H9 (cell line): ENCODE measurements at regions not wholly inside any gene's neighbourhood (a gene's known extent, or its start where the extent isn't known, plus 50 kb on each side); places are given as distances from the start of the nearest gene placed in this dataset.

Source experiments
- DNase-seq: peaks from one replicate; pipeline ENCODE4 v3.0.0-alpha.2; 2017
- H2AFZ ChIP-seq: one replicate; pipeline ENCODE4 v1.6.1; 2013; ENCODE audit warnings: mild to moderate bottlenecking, low read length, control low read depth, moderate library complexity
- H2AK5ac ChIP-seq: 2 replicates; pipeline ENCODE4 v1.6.1; 2013; ENCODE audit warnings: low read length, control low read depth, mixed read lengths; ENCODE audit not compliant: insufficient read length
- H2BK120ac ChIP-seq: one replicate; pipeline ENCODE4 v1.6.1; 2013; ENCODE audit warnings: low read depth, mild to moderate bottlenecking, low read length, control low read depth, inconsistent platforms; ENCODE audit not compliant: poor library complexity, severe bottlenecking
- H2BK12ac ChIP-seq: 2 replicates; pipeline ENCODE4 v1.6.1; 2013; ENCODE audit warnings: low read length, control low read depth, mixed read lengths, low read depth; ENCODE audit not compliant: insufficient read length
- H2BK15ac ChIP-seq: 2 replicates; pipeline ENCODE4 v1.6.1; 2013; ENCODE audit warnings: low read depth, low read length, control low read depth
- H2BK20ac ChIP-seq: one replicate; pipeline ENCODE4 v1.6.1; 2013; ENCODE audit warnings: low read depth, mild to moderate bottlenecking, low read length, control low read depth, inconsistent platforms; ENCODE audit not compliant: poor library complexity, severe bottlenecking
- H2BK5ac ChIP-seq: 2 replicates; pipeline ENCODE4 v1.6.1; 2013; ENCODE audit warnings: low read length, control low read depth, mixed read lengths; ENCODE audit not compliant: insufficient read length
- H3K14ac ChIP-seq: 2 replicates; pipeline ENCODE4 v1.6.1; 2013; ENCODE audit warnings: low read length, control low read depth; ENCODE audit not compliant: insufficient read depth
- H3K18ac ChIP-seq: 2 replicates; pipeline ENCODE4 v1.6.1; 2013; ENCODE audit warnings: low read depth, mild to moderate bottlenecking, mixed read lengths, low read length, control low read depth; ENCODE audit not compliant: insufficient read length
- H3K23ac ChIP-seq: 2 replicates; pipeline ENCODE4 v1.6.1; 2013; ENCODE audit warnings: low read length, control low read depth, mixed read lengths, low read depth; ENCODE audit not compliant: insufficient read length
- H3K23me2 ChIP-seq: 2 replicates; pipeline ENCODE4 v1.6.1; 2013; ENCODE audit warnings: low read depth, mild to moderate bottlenecking, mixed read lengths, low read length, control low read depth; ENCODE audit not compliant: insufficient read length, poor library complexity, severe bottlenecking
- H3K27ac ChIP-seq: 2 replicates; pipeline ENCODE4 v1.5.1; 2013; ENCODE audit warnings: low read length, control low read depth, mixed read lengths, low read depth; ENCODE audit not compliant: insufficient read length
- H3K27me3 ChIP-seq: 2 replicates; pipeline ENCODE4 v1.6.1; 2013; ENCODE audit warnings: low read length, control low read depth, inconsistent platforms; ENCODE audit not compliant: insufficient read depth
- H3K4ac ChIP-seq: 2 replicates; pipeline ENCODE4 v1.6.1; 2013; ENCODE audit warnings: low read depth, mild to moderate bottlenecking, control low read depth, inconsistent platforms, low read length, moderate library complexity
- H3K4me1 ChIP-seq: 2 replicates; pipeline ENCODE4 v1.6.1; 2013; ENCODE audit warnings: low read length, control low read depth, inconsistent platforms; ENCODE audit not compliant: insufficient read depth
- H3K4me2 ChIP-seq: 2 replicates; pipeline ENCODE4 v1.6.1; 2013; ENCODE audit warnings: low read length, control low read depth, mixed read lengths; ENCODE audit not compliant: insufficient read length, insufficient read depth
- H3K56ac ChIP-seq: 2 replicates; pipeline ENCODE4 v1.6.1; 2013; ENCODE audit warnings: low read depth, mild to moderate bottlenecking, mixed read lengths, low read length, control low read depth; ENCODE audit not compliant: insufficient read length
- H3K79me1 ChIP-seq: 2 replicates; pipeline ENCODE4 v1.6.1; 2013; ENCODE audit warnings: low read depth, mild to moderate bottlenecking, moderate library complexity, low read length, control low read depth, inconsistent platforms; ENCODE audit not compliant: insufficient read depth, poor library complexity, severe bottlenecking
- H3K79me2 ChIP-seq: 2 replicates; pipeline ENCODE4 v1.6.1; 2013; ENCODE audit warnings: low read length, control low read depth, inconsistent platforms; ENCODE audit not compliant: insufficient read depth
- H3K9ac ChIP-seq: 2 replicates; pipeline ENCODE4 v1.6.1; 2013; ENCODE audit warnings: low read length, control low read depth, mixed read lengths; ENCODE audit not compliant: insufficient read length; ENCODE audit errors: extremely low read depth
- H3K9me3 ChIP-seq: one replicate; pipeline ENCODE4 v1.6.1; 2013; ENCODE audit warnings: low read depth, low read length, inconsistent platforms; ENCODE audit not compliant: control insufficient read depth
- H3T11ph ChIP-seq: one replicate; pipeline ENCODE4 v1.6.1; 2013; ENCODE audit warnings: mild to moderate bottlenecking, low read length, control low read depth, inconsistent platforms
- H4K20me1 ChIP-seq: one replicate; pipeline ENCODE4 v1.6.1; 2013; ENCODE audit not compliant: control insufficient read depth, insufficient read length, insufficient read depth
- H4K5ac ChIP-seq: 2 replicates; pipeline ENCODE4 v1.6.1; 2013; ENCODE audit warnings: low read depth, mild to moderate bottlenecking, mixed read lengths, low read length, control low read depth; ENCODE audit not compliant: insufficient read length
- H4K8ac ChIP-seq: replicated peaks from 2 replicates; pipeline ENCODE4 v1.6.1; 2013; ENCODE audit warnings: low read length, control low read depth, mixed read lengths, low read depth; ENCODE audit not compliant: insufficient read length
- H4K91ac ChIP-seq: 2 replicates; pipeline ENCODE4 v1.6.1; 2013; ENCODE audit warnings: low read depth, mild to moderate bottlenecking, moderate library complexity, mixed read lengths, low read length, control low read depth; ENCODE audit not compliant: insufficient read length
- H3K27ac Mint-ChIP-seq, 3 experiments: 2 replicates in 2 of 3; 3 replicates in 1 of 3; pipeline ENCODE4 v1.8.0; 2020 to 2021; ENCODE audit warnings: mixed read lengths in 3 of 3, mild to moderate bottlenecking in 1 of 3, moderate library complexity in 1 of 3
- H3K27me3 Mint-ChIP-seq: 2 replicates; pipeline ENCODE4 v1.8.0; 2021; ENCODE audit warnings: low read depth, mild to moderate bottlenecking, moderate library complexity, mixed read lengths
- H3K36me3 Mint-ChIP-seq, 3 experiments: 2 replicates in 2 of 3; 3 replicates in 1 of 3; pipeline ENCODE4 v1.8.0; 2020 to 2021; ENCODE audit warnings: low read depth in 3 of 3, mixed read lengths in 3 of 3; ENCODE audit not compliant: insufficient read depth in 1 of 3
- H3K4me1 Mint-ChIP-seq, 2 experiments: 2 replicates each; pipeline ENCODE4 v1.8.0; 2020; ENCODE audit warnings: mixed read lengths in 2 of 2
- H3K4me3 Mint-ChIP-seq, 2 experiments: 2 replicates in 1 of 2; 3 replicates in 1 of 2; pipeline ENCODE4 v1.8.0; 2020 to 2021; ENCODE audit warnings: mild to moderate bottlenecking in 2 of 2, mixed read lengths in 2 of 2, moderate library complexity in 1 of 2
- H3K9me3 Mint-ChIP-seq, 2 experiments: 2 replicates in 1 of 2; 3 replicates in 1 of 2; pipeline ENCODE4 v1.8.0; 2020; ENCODE audit warnings: mild to moderate bottlenecking in 2 of 2, mixed read lengths in 2 of 2, moderate library complexity in 1 of 2
- WGBS: extraction: QIAGEN DNeasy Blood & Tissue Kit; methylation state at CpG from one replicate; pipeline ENCODE4 v1.1.7; 2013; ENCODE audit warnings: missing lambda C conversion rate, low lambda C conversion rate, mixed read lengths; ENCODE audit not compliant: insufficient read length; ENCODE audit errors: extremely low coverage; 5-methylcytosine and 5-hydroxymethylcytosine counted together
- TF ChIP-seq, protein P1 (sequence below): fragments of 200-600 bp; sonication (generic); conservative IDR thresholded peaks from 3 replicates; pipeline ENCODE4 v1.8.0; 2021; ENCODE audit warnings: antibody characterized with exemption, mild to moderate bottlenecking

GRCh38 chr6:149147195-149147594 lies 170.3 kb upstream of the TAB2 start:
- no peaks in the 10 kb centered on the region for H4K20me1 ChIP-seq
- no peaks in the 10 kb centered on the region for H3K23me2 ChIP-seq
- no peaks in the 10 kb centered on the region for H3K36me3 Mint-ChIP-seq

More at GRCh38 chr6:149147195-149147594, 170.3 kb upstream of the TAB2 start:
- H3K9ac ChIP-seq: no peak overlapping the region
- no peak overlapping the region for H4K8ac ChIP-seq
- H2BK20ac ChIP-seq: no peak overlapping the region
- no peak overlapping the region for H2BK15ac ChIP-seq
- H3K18ac ChIP-seq: no peak overlapping the region
- no peak overlapping the region for H3K4ac ChIP-seq
- H3K14ac ChIP-seq: no peak overlapping the region
- Mint-ChIP-seq H3K27me3 (no peaks in the 10 kb centered on the region; the same call in none of the 2 replicates), H3K27ac (no peak overlapping the region), H3K4me1 (no peaks in the 10 kb centered on the region), H3K4me3 (no peak overlapping the region), H3K9me3 (no peaks in the 10 kb centered on the region)
- no peak overlapping the region for H3K23ac ChIP-seq
- no peak overlapping the region for H2BK120ac ChIP-seq
- no peak overlapping the region for H3T11ph ChIP-seq
- no peak overlapping the region for H3K27ac ChIP-seq
- no peak overlapping the region for H2BK12ac ChIP-seq
- no peak overlapping the region for H4K91ac ChIP-seq
- H2BK5ac ChIP-seq: no peak overlapping the region
- no CpG with 5 or more reads among the region's 3 CpGs for WGBS
- H3K79me2 ChIP-seq: no peaks in the 10 kb centered on the region
- DNase-seq: no peak
- no peak overlapping the region for H3K4me2 ChIP-seq
- H3K56ac ChIP-seq: no peak overlapping the region
- no peak overlapping the region for H2AK5ac ChIP-seq
- no peaks in the 10 kb centered on the region for H3K4me1 ChIP-seq
- no peak overlapping the region for H2AFZ ChIP-seq
- H4K5ac ChIP-seq: no peak overlapping the region
- H3K9me3 ChIP-seq: no peaks in the 10 kb centered on the region
- no peaks in the 10 kb centered on the region for H3K27me3 ChIP-seq
- no peaks in the 10 kb centered on the region for H3K79me1 ChIP-seq
- TF ChIP-seq, protein P1, sequence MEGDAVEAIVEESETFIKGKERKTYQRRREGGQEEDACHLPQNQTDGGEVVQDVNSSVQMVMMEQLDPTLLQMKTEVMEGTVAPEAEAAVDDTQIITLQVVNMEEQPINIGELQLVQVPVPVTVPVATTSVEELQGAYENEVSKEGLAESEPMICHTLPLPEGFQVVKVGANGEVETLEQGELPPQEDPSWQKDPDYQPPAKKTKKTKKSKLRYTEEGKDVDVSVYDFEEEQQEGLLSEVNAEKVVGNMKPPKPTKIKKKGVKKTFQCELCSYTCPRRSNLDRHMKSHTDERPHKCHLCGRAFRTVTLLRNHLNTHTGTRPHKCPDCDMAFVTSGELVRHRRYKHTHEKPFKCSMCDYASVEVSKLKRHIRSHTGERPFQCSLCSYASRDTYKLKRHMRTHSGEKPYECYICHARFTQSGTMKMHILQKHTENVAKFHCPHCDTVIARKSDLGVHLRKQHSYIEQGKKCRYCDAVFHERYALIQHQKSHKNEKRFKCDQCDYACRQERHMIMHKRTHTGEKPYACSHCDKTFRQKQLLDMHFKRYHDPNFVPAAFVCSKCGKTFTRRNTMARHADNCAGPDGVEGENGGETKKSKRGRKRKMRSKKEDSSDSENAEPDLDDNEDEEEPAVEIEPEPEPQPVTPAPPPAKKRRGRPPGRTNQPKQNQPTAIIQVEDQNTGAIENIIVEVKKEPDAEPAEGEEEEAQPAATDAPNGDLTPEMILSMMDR: no peak
